ENCODE measurements at regions not wholly inside any gene's neighbourhood (a gene's known extent, or its start where the extent isn't known, plus 50 kb on each side); places are given as distances from the start of the nearest gene placed in this dataset.

GRCh38 chr10:70964881-70965280 is 76.5 kb upstream of the PCBD1 start:
- DNase-seq (ENCODE audit: low spot score): no peak

GRCh38 chr10:70965566-70965965 is 77.2 kb upstream of the PCBD1 start:
- in situ Hi-C loops (cut with MboI; ENCODE audit: low sequenced_read_pairs, unreplicated experiment): no loop called here
- TF ChIP-seq CTCF (IDR thresholded peaks at IDR 0.05; ENCODE audit: borderline replicate concordance, control extremely low read depth, extremely low read depth, insufficient read depth, missing control alignments): no peak

More at GRCh38 chr10:70964881-70965280, 76.5 kb upstream of the PCBD1 start:
- in situ Hi-C loops (cut with MboI; ENCODE audit: low sequenced_read_pairs, unreplicated experiment): no loop called here
- no peak for TF ChIP-seq CTCF (IDR thresholded peaks at IDR 0.05; ENCODE audit: borderline replicate concordance, control extremely low read depth, extremely low read depth, insufficient read depth, missing control alignments)

GRCh38 chr10:70966646-70967553 is 78.5 kb upstream of the PCBD1 start:
- in situ Hi-C loops (cut with MboI; ENCODE audit: low sequenced_read_pairs, unreplicated experiment): no loop called here
- TF ChIP-seq CTCF (IDR thresholded peaks at IDR 0.05; ENCODE audit: borderline replicate concordance, control extremely low read depth, extremely low read depth, insufficient read depth, missing control alignments): no peak

More at GRCh38 chr10:70965566-70965965, 77.2 kb upstream of the PCBD1 start:
- DNase-seq (ENCODE audit: low spot score): no peak

GRCh38 chr10:70967591-70968587 is 79.5 kb upstream of the PCBD1 start:
- in situ Hi-C loops (cut with MboI; ENCODE audit: low sequenced_read_pairs, unreplicated experiment): no loop called here
- DNase-seq (ENCODE audit: low spot score): peak; percentile 77
- TF ChIP-seq CTCF (IDR thresholded peaks at IDR 0.05; ENCODE audit: borderline replicate concordance, control extremely low read depth, extremely low read depth, insufficient read depth, missing control alignments): no peak

More at GRCh38 chr10:70966646-70967553, 78.5 kb upstream of the PCBD1 start:
- DNase-seq (ENCODE audit: low spot score): no peak

GRCh38 chr10:70969188-70969587 is 80.8 kb upstream of the PCBD1 start:
- no peak for TF ChIP-seq CTCF (IDR thresholded peaks at IDR 0.05; ENCODE audit: borderline replicate concordance, control extremely low read depth, extremely low read depth, insufficient read depth, missing control alignments)
- no peak for DNase-seq (ENCODE audit: low spot score)
- in situ Hi-C loops (cut with MboI; ENCODE audit: low sequenced_read_pairs, unreplicated experiment): no loop called here

- TF ChIP-seq CTCF (IDR thresholded peaks at IDR 0.05; ENCODE audit: borderline replicate concordance, control extremely low read depth, extremely low read depth, insufficient read depth, missing control alignments): no peak
- in situ Hi-C loops (cut with MboI; ENCODE audit: low sequenced_read_pairs, unreplicated experiment): no loop called here
- no peak for DNase-seq (ENCODE audit: low spot score)
Measured at GRCh38 chr10:70970830-70971229, 82.5 kb upstream of the PCBD1 start.

Measured in GM13976 (cell line).